Spleen (tissue), 7 donors: ENCODE measurements at regions not wholly inside any gene's neighbourhood (a gene's known extent, or its start where the extent isn't known, plus 50 kb on each side); places are given as distances from the start of the nearest gene placed in this dataset.

ENCODE experiments used
- POLR2AphosphoS5 ChIP-seq, 3 donors: sonication (generic); formaldehyde crosslinking; IDR thresholded peaks; one replicate each; pipeline ENCODE4 v1.5.1; 2017; ENCODE audit warnings: antibody characterized with exemption in 3 of 3
- TF ChIP-seq, protein P1 (sequence below), 11 experiments: fragments of 200-600 bp in 7 of 11; fragments of 450-650 bp in 4 of 11; sonication (generic) in 4 of 11; IDR thresholded peaks in 8 of 11; conservative IDR thresholded peaks in 3 of 11; 1 replicate in 7 of 11; 2 replicates in 4 of 11; pipeline versions ENCODE4 v1.4.0 to v1.8.0; 2016 to 2021; ENCODE audit warnings: antibody characterized with exemption in 11 of 11, inconsistent platforms in 4 of 11, mild to moderate bottlenecking in 1 of 11
- donor health status: DM: no; HTN: no; CAD: no; lungs with moderate emphysema.
- donor health status: DM: no; HTN: no; CAD: no.
- donor health status: DM: no; HTN: no; CAD: no.

GRCh38 chrX:109934434-109934833, 68.5 kb upstream of the TMEM164 start:
- TF ChIP-seq, protein P1, sequence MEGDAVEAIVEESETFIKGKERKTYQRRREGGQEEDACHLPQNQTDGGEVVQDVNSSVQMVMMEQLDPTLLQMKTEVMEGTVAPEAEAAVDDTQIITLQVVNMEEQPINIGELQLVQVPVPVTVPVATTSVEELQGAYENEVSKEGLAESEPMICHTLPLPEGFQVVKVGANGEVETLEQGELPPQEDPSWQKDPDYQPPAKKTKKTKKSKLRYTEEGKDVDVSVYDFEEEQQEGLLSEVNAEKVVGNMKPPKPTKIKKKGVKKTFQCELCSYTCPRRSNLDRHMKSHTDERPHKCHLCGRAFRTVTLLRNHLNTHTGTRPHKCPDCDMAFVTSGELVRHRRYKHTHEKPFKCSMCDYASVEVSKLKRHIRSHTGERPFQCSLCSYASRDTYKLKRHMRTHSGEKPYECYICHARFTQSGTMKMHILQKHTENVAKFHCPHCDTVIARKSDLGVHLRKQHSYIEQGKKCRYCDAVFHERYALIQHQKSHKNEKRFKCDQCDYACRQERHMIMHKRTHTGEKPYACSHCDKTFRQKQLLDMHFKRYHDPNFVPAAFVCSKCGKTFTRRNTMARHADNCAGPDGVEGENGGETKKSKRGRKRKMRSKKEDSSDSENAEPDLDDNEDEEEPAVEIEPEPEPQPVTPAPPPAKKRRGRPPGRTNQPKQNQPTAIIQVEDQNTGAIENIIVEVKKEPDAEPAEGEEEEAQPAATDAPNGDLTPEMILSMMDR (IDR thresholded peaks at IDR 0.05 in 8 of 11, conservative IDR thresholded peaks at IDR 0.05 in 3 of 11) = no peak
- no peak for TF ChIP-seq POLR2AphosphoS5 (IDR thresholded peaks at IDR 0.05)
